HUES64 (cell line): ENCODE measurements at regions not wholly inside any gene's neighbourhood (a gene's known extent, or its start where the extent isn't known, plus 50 kb on each side); places are given as distances from the start of the nearest gene placed in this dataset.

ENCODE experiments used
- H3K27ac ChIP-seq: 2 replicates; pipeline ENCODE4 v1.7.0; 2013; ENCODE audit warnings: low read depth, low read length, inconsistent platforms
- H3K27me3 ChIP-seq: 2 replicates; pipeline ENCODE4 v1.6.1; 2013; ENCODE audit warnings: mild to moderate bottlenecking, low read length; ENCODE audit not compliant: insufficient read depth
- H3K36me3 ChIP-seq: 2 replicates; pipeline ENCODE4 v1.6.1; 2013; ENCODE audit warnings: mild to moderate bottlenecking, low read length; ENCODE audit not compliant: insufficient read depth
- H3K4me1 ChIP-seq: 2 replicates; pipeline ENCODE4 v1.6.1; 2013; ENCODE audit warnings: mild to moderate bottlenecking, low read length, moderate library complexity; ENCODE audit not compliant: insufficient read depth
- H3K4me3 ChIP-seq: 2 replicates; pipeline ENCODE4 v1.5.1; 2013; ENCODE audit warnings: mild to moderate bottlenecking, low read length, moderate library complexity
- H3K9ac ChIP-seq: 2 replicates; pipeline ENCODE4 v1.6.1; 2013; ENCODE audit warnings: mild to moderate bottlenecking, low read depth, low read length
- H3K9me3 ChIP-seq: 2 replicates; pipeline ENCODE4 v1.6.1; 2013; ENCODE audit warnings: low read depth, low read length; ENCODE audit not compliant: insufficient read depth
- WGBS: fragments of 150-250, 120-280 bp; methylation state at CpG from one replicate; pipeline ENCODE4 v1.1.7; 2013; ENCODE audit warnings: missing lambda C conversion rate; 5-methylcytosine and 5-hydroxymethylcytosine counted together

DNA sequence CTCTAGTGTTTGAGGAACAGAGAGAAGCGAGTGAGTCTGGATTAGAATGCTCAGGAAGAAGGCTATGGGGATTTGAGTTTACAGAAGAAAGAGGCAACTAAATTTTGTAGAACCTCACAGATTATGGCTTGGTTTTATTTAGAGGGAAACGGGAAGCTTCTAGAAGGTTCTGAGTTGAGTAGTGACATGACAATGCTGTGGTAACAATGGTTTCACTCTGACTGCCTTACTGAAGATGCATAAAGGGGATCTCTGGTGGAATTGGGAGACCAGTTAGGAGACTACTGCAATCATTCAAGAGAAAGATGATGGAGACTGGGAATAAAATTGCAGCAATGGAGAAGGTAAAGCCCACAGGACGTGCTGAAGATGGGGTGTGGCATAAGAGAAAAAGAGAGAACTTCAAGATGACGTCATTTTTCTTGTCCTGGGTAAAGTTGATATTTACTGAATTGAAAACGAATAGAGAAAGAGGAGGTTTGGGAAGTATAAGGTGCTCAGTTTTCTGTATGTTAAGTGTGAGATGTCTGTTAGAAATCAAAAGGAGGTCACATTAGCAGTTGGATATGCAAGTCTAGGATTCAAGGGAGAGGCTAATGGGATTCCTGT is 710.1 kb upstream of the NRSN1 start:
- H3K4me3 ChIP-seq, result no peak overlapping the region
- H3K27ac ChIP-seq, result no peak overlapping the region
- H3K27me3 ChIP-seq, result no peaks in the 10 kb centered on the region
- H3K9ac ChIP-seq, result no peak overlapping the region
- H3K9me3 ChIP-seq, result no peaks in the 10 kb centered on the region
- H3K4me1 ChIP-seq, result no peaks in the 10 kb centered on the region
- WGBS, result 92% methylated on average over 5 of the region's 5 CpGs
- no peaks in the 10 kb centered on the region for H3K36me3 ChIP-seq

- H3K9me3 ChIP-seq, result no peaks in the 10 kb centered on the region
- H3K27ac ChIP-seq, result no peak overlapping the region
- no peaks in the 10 kb centered on the region for H3K36me3 ChIP-seq
Measured at GRCh38 chr6:23417133-23417532, 708.9 kb upstream of the NRSN1 start.

DNA sequence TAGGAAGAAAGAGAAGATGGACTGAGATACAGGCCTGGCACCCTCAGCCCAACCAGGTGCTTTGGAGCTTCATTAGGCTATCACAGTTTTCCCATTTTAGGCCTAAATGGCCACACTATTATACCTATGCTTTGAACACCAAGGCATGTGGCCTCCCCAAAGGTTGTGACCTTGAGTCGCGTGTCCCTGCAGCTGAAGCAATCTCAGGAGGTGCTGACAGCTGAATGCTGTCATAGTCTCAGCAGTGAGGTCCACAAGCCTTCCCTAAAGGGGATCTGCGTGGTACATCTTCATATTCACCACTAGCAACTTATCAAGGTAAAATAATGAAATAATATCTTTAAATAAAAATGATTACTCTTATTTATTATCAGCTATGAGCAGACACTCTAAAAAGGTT is 707.9 kb upstream of the NRSN1 start:
- Histone ChIP-seq H3K27ac (no peak overlapping the region), H3K27me3 (no peaks in the 10 kb centered on the region), H3K36me3 (no peaks in the 10 kb centered on the region), H3K4me3 (no peak overlapping the region), H3K9me3 (no peaks in the 10 kb centered on the region), H3K4me1 (no peaks in the 10 kb centered on the region), H3K9ac (no peak overlapping the region)
- WGBS, result 95% methylated on average over 3 of the region's 3 CpGs

More at GRCh38 chr6:23417133-23417532, 708.9 kb upstream of the NRSN1 start:
- H3K4me1 ChIP-seq, result no peaks in the 10 kb centered on the region
- no peak overlapping the region for H3K4me3 ChIP-seq
- no peak overlapping the region for H3K9ac ChIP-seq
- no peaks in the 10 kb centered on the region for H3K27me3 ChIP-seq
- 95% methylated on average over 8 of the region's 9 CpGs for WGBS

DNA sequence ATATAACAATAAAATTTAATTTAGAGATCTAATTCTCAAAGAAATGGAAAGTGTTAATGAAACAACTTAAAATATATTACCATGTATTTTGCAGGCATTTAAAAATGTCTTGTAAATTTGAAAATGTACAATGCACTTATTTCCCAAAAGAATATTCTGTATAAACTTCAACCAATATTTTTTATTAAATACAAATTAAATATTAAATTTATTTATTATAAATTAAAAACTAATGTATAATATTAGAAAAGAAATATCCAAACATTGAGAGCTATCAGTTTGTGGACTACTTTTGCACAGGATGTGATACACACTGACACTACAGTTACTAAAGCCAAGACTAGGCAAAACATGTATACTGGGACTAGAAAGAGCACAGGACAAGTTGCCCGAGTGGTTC is 707.0 kb upstream of the NRSN1 start:
- H3K9ac ChIP-seq, result no peak overlapping the region
- no peaks in the 10 kb centered on the region for H3K4me1 ChIP-seq
- H3K36me3 ChIP-seq, result no peaks in the 10 kb centered on the region
- no peaks in the 10 kb centered on the region for H3K27me3 ChIP-seq
- WGBS, result 100% methylated on average over 1 of the region's 1 CpG
- no peak overlapping the region for H3K27ac ChIP-seq
- no peak overlapping the region for H3K4me3 ChIP-seq
- peaks cover 2% of the 10 kb centered on the region; the same call in 1 of the 2 replicates for H3K9me3 ChIP-seq

DNA sequence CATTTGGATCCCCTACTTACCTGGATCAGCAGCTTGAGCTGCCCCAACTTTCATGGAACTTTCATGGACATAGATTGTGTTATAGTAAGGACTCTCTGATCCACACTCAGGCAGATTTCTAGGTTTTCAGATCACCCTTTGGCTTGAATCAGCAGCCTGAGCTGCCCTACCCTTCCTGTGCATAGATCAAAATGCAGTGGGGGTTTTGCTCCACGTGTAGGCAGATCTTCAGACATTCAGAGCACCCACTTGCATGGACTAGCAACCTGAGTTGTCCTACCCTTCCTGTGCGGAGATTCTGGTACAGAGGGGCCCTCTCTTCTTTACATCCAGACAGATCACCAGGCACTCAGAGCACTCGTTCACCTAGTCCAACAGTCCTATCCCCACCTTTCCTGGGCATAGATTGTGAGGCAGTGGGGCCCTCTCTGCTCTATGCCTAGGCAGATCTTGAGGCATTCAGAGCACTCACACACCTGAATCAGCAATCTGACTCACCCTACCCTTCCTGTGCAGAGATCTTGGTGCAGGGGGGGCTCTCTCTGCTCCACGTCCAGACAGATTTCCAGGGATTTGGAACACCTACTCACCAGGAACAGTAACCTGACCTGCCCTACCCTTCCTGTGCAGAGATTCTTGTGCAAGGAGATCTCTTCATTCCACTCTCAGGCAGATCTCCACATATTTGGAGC is 705.2 kb upstream of the NRSN1 start:
- H3K27ac ChIP-seq, result no peak overlapping the region
- H3K4me1 ChIP-seq, result no peaks in the 10 kb centered on the region
- H3K4me3 ChIP-seq, result no peak overlapping the region
- peaks cover 2% of the 10 kb centered on the region; the same call in 1 of the 2 replicates for H3K9me3 ChIP-seq
- WGBS, result 94% methylated on average over 4 of the region's 4 CpGs
- no peaks in the 10 kb centered on the region for H3K36me3 ChIP-seq
- no peak overlapping the region for H3K9ac ChIP-seq
- H3K27me3 ChIP-seq, result no peaks in the 10 kb centered on the region

DNA sequence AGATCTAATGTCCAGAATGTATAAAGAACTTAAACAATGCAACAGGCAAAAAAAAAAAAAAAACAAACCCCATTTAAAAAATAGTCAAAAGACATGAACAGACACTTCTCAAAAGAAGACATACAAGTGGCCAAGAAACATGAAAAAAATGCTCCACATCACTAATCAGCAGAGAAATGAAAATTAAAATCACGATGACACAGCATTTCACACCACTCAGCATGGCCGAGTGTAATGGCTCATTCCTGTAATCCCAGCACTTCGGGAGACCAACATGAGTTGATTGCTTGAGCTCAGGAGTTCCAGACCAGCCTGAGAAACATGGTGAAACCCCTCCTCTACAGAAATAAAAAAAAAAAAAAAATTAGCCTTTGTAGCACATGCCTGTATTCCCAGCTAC is 701.4 kb upstream of the NRSN1 start:
- Histone ChIP-seq H3K27me3 (no peaks in the 10 kb centered on the region), H3K27ac (no peak overlapping the region), H3K4me3 (no peak overlapping the region), H3K9me3 (peaks cover 2% of the 10 kb centered on the region; the same call in 1 of the 2 replicates), H3K36me3 (no peaks in the 10 kb centered on the region), H3K4me1 (no peaks in the 10 kb centered on the region), H3K9ac (no peak overlapping the region)
- 97% methylated on average over 3 of the region's 3 CpGs for WGBS

DNA sequence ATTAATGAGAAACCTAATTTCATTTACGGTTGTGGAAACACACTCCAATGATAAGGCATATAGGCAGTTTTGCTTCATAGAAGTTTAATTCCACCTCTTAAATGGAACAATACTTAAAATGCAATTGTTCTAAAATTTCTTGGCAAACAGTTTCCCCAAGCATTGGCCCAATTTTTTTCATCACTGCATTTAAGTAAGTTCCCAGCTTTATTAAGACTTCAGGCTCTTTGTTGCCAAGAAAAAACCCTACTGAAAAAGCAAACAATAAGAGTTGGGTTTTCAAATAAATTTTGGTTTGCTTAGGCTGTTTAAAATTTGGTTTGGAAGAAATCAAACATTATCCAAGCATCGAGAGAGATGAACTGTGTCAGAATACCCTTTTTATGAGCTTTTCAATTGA is 690.9 kb upstream of the NRSN1 start:
- H3K4me1 ChIP-seq, result 0 out of 2 replicates have a peak, but pooled peaks cover 3% of the 10 kb centered on the region
- no peaks in the 10 kb centered on the region for H3K27me3 ChIP-seq
- no peak overlapping the region for H3K27ac ChIP-seq
- no peak overlapping the region for H3K9ac ChIP-seq
- H3K9me3 ChIP-seq, result no peaks in the 10 kb centered on the region
- H3K36me3 ChIP-seq, result no peaks in the 10 kb centered on the region
- H3K4me3 ChIP-seq, result no peak overlapping the region
- WGBS, result 100% methylated on average over 2 of the region's 2 CpGs

DNA sequence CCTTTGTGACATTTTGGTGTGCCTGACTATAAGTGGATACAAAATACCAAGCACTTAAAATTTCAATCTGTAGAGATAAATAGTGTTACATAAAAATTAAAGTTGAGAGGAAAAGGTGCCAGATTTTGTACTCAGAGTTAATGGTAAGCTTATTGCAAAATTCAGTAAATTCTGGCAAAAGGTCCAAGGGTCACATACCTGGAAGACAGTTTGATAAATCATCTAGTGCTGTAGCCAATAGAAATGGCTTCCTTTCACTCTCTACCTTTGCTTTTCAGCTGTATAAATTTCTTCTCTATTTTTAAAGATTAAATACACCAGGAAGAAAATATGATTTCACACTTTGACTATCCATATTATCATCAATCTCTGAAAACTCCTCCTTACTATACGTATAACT is 690.2 kb upstream of the NRSN1 start:
- 98% methylated on average over 1 of the region's 1 CpG for WGBS
- Histone ChIP-seq H3K9ac (no peak overlapping the region), H3K4me1 (0 out of 2 replicates have a peak, but pooled peaks cover 3% of the 10 kb centered on the region), H3K4me3 (no peak overlapping the region), H3K27me3 (no peaks in the 10 kb centered on the region), H3K27ac (no peak overlapping the region), H3K9me3 (no peaks in the 10 kb centered on the region), H3K36me3 (no peaks in the 10 kb centered on the region)

DNA sequence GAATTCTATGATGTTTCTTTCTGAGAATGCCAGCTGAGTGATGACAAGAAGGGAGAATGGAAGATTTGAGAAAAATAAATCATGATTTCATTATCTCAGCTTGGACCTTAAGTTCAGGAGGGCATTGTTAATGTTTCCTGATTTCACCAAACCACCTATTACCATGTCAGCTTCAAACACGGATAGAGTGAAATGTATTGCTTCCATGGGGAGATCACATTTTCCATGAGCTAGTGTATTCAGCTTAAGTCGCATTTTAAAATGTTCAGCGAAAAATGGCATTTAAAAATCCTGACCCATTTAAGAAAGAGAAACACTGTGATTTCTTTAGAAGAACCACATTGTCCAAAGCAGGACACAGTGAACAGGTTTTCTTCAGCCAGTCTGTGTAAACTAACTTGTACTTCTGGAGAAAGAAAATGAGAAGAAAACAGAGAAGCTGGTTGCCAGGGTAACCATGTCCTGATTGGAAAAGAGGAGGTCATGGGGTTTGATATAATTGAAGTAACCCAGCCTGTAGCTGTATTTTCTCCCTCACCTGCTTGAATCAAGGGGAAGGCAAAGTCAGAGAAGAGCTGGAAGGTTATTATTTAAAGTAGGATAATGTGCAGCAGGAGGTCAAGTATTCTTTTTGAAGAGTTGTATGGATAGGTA is 684.1 kb upstream of the NRSN1 start:
- no peak overlapping the region for H3K27ac ChIP-seq
- WGBS, result 92% methylated on average over 3 of the region's 3 CpGs
- no peak overlapping the region for H3K9ac ChIP-seq
- H3K4me3 ChIP-seq, result no peak overlapping the region
- H3K36me3 ChIP-seq, result no peaks in the 10 kb centered on the region
- no peaks in the 10 kb centered on the region for H3K4me1 ChIP-seq
- no peaks in the 10 kb centered on the region for H3K27me3 ChIP-seq
- H3K9me3 ChIP-seq, result no peaks in the 10 kb centered on the region

DNA sequence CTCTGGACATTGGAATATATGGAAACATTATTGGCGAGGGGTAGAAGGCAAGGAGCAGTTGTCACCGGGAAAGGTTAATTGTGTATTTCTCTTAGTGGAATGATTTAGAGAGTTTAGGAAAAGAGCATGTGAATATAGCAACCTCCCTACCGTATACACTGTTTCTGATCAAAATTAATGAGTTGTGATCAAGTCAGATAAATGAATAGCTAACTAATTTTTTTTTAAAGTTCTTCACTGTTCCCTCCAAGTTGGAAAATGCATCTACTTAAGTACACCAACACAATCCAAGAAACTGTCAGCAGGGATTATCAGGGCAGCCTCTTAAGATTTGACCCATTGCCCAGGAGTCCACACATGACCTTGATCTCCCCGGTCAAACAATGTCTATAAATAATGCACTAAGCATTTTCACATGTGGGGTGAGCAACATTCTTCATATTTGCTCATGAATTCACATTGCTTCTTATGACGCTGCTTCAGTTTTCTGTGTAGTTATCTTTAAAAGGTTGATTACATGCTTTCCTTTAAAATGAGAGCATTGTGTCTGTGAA is 680.8 kb upstream of the NRSN1 start:
- no peaks in the 10 kb centered on the region for H3K36me3 ChIP-seq
- H3K9ac ChIP-seq, result no peak overlapping the region
- no peaks in the 10 kb centered on the region for H3K4me1 ChIP-seq
- WGBS, result 95% methylated on average over 4 of the region's 5 CpGs
- H3K27me3 ChIP-seq, result no peaks in the 10 kb centered on the region
- H3K4me3 ChIP-seq, result no peak overlapping the region
- H3K27ac ChIP-seq, result no peak overlapping the region
- no peaks in the 10 kb centered on the region for H3K9me3 ChIP-seq

DNA sequence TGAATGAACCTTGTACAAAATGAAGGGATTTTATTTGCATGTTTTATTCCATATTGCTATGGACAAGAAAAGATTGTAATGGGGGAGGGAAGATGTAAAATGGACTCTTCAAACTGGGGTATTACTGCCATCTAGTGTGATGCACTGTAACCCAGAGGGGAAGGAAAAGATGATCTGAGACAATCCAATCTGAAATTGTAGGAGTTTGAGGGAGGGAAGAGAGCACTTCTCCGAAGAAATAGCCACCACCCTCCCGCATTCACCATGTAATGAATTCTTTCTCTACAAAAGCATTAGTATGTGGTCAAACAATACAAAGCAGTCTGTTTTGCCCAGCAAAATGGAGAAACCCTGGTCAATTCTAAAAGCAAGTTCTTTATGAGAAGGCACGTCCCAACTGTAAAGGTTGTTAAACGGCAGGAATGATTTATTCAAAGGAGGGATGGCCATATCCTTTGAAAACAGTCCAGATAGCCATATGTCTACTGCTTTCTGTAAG is 679.5 kb upstream of the NRSN1 start:
- no peak overlapping the region for H3K4me3 ChIP-seq
- no peaks in the 10 kb centered on the region for H3K4me1 ChIP-seq
- H3K27me3 ChIP-seq, result no peaks in the 10 kb centered on the region
- H3K27ac ChIP-seq, result no peak overlapping the region
- WGBS, result 68% methylated on average over 3 of the region's 4 CpGs
- no peak overlapping the region for H3K9ac ChIP-seq
- no peaks in the 10 kb centered on the region for H3K36me3 ChIP-seq
- H3K9me3 ChIP-seq, result no peaks in the 10 kb centered on the region
